ENCODE measurements at regions not wholly inside any gene's neighbourhood (a gene's known extent, or its start where the extent isn't known, plus 50 kb on each side); places are given as distances from the start of the nearest gene placed in this dataset.

- TF ChIP-seq TAF1 (IDR thresholded peaks at IDR 0.05; ENCODE audit: borderline replicate concordance, insufficient read depth, low read length) (no peak), SIN3A (IDR thresholded peaks at IDR 0.05; ENCODE audit: borderline replicate concordance, insufficient read depth, low read length) (no peak)
Observed at GRCh38 chr15:35701402-35702046, 155.6 kb upstream of the DPH6 start.
